Vagina (tissue), 2 donors: ENCODE measurements at regions not wholly inside any gene's neighbourhood (a gene's known extent, or its start where the extent isn't known, plus 50 kb on each side); places are given as distances from the start of the nearest gene placed in this dataset.

Experiments
- POLR2A ChIP-seq, 2 donors: fragments of 450-650 bp; IDR thresholded peaks; one replicate each; pipeline ENCODE4 v1.6.1; 2017; ENCODE audit warnings: antibody characterized with exemption in 2 of 2, mild to moderate bottlenecking in 2 of 2, moderate library complexity in 2 of 2
- POLR2AphosphoS5 ChIP-seq, 2 donors: sonication (generic); formaldehyde crosslinking; IDR thresholded peaks; one replicate each; pipeline ENCODE4 v1.9.0; 2017; ENCODE audit warnings: antibody characterized with exemption in 2 of 2, mild to moderate bottlenecking in 2 of 2, low read depth in 1 of 2; ENCODE audit not compliant: insufficient read depth in 1 of 2
- TF ChIP-seq, protein P1 (sequence below), 3 experiments: fragments of 450-650 bp in 2 of 3; fragments of 200-600 bp in 1 of 3; sonication (generic) in 1 of 3; IDR thresholded peaks; one replicate each; pipeline ENCODE4 v1.5.1; 2017 to 2019; ENCODE audit warnings: antibody characterized with exemption in 3 of 3, mild to moderate bottlenecking in 2 of 3, moderate library complexity in 2 of 3

GRCh38 chr4:110867251-110867960 lies 244.5 kb upstream of the PITX2 start:
- TF ChIP-seq, protein P1, sequence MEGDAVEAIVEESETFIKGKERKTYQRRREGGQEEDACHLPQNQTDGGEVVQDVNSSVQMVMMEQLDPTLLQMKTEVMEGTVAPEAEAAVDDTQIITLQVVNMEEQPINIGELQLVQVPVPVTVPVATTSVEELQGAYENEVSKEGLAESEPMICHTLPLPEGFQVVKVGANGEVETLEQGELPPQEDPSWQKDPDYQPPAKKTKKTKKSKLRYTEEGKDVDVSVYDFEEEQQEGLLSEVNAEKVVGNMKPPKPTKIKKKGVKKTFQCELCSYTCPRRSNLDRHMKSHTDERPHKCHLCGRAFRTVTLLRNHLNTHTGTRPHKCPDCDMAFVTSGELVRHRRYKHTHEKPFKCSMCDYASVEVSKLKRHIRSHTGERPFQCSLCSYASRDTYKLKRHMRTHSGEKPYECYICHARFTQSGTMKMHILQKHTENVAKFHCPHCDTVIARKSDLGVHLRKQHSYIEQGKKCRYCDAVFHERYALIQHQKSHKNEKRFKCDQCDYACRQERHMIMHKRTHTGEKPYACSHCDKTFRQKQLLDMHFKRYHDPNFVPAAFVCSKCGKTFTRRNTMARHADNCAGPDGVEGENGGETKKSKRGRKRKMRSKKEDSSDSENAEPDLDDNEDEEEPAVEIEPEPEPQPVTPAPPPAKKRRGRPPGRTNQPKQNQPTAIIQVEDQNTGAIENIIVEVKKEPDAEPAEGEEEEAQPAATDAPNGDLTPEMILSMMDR (IDR thresholded peaks at IDR 0.05) = no peak
- TF ChIP-seq POLR2AphosphoS5 (IDR thresholded peaks at IDR 0.05; ENCODE audit: insufficient read depth in 1 of 2, low read depth in 1 of 2) = no peak
- no peak for TF ChIP-seq POLR2A (IDR thresholded peaks at IDR 0.05)
